ENCODE measurements at regions not wholly inside any gene's neighbourhood (a gene's known extent, or its start where the extent isn't known, plus 50 kb on each side); places are given as distances from the start of the nearest gene placed in this dataset.

DNA sequence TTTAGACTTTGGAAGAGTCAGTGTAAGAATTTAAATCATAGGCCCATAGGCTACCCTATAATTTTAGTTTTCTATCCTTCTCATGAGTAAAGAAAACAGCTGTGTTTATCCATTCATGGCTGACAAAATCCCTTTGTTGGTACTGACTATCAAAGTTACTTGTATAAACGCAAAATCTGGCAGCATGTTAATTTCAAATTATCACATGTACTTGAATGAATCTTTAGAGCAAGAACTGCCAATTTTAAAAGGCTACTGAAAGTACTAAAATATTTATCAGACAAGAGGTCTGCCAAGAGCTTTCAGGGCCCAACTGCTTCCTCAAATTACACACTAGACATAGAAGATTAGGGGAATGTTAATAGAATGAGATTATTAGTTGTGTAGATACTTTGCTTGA, 66.6 kb downstream of the MYL12B start:
- H3K4me3 ChIP-seq: no peak overlapping the region
- intact Hi-C loops (cut with DNase I; ENCODE audit: low total_unique reads): no loop called here
- H3K36me3 ChIP-seq: no peaks in the 10 kb centered on the region
- no peaks in the 10 kb centered on the region for H3K27me3 ChIP-seq
- no peaks in the 10 kb centered on the region for H3K4me1 ChIP-seq
- in situ Hi-C loops (cut with MboI; ENCODE audit: low sequenced_read_pairs in 4 of 4): no loop called here
- ATAC-seq (no peak), DNase-seq (no peak)
- H3K9me3 ChIP-seq: no peaks in the 10 kb centered on the region
- TF ChIP-seq, protein P1, sequence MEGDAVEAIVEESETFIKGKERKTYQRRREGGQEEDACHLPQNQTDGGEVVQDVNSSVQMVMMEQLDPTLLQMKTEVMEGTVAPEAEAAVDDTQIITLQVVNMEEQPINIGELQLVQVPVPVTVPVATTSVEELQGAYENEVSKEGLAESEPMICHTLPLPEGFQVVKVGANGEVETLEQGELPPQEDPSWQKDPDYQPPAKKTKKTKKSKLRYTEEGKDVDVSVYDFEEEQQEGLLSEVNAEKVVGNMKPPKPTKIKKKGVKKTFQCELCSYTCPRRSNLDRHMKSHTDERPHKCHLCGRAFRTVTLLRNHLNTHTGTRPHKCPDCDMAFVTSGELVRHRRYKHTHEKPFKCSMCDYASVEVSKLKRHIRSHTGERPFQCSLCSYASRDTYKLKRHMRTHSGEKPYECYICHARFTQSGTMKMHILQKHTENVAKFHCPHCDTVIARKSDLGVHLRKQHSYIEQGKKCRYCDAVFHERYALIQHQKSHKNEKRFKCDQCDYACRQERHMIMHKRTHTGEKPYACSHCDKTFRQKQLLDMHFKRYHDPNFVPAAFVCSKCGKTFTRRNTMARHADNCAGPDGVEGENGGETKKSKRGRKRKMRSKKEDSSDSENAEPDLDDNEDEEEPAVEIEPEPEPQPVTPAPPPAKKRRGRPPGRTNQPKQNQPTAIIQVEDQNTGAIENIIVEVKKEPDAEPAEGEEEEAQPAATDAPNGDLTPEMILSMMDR (IDR thresholded peaks at IDR 0.05 in 4 of 5, conservative IDR thresholded peaks at IDR 0.05 in 1 of 5): no peak
- no peak for TF ChIP-seq POLR2A (IDR thresholded peaks at IDR 0.05)
- no peak overlapping the region for H3K27ac ChIP-seq

DNA sequence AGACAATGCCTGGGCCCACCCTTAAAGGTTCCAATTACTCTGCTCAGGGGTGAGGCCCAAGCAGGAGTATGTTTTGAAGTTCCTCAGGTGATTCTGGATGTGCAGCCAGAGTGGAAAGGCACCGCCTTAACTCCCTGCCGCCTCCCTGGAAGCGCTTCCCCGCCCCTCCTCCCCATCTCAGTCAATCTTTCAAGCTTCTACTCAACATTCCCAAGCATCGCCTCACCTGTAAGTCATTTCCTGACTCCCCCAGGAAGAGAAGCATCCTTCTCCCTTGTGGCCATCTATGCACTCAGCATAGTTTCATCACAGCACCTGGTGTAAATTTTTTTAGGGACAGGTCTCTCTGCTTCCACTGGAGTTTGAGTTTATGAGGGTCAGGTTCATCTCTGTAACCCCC, 67.5 kb downstream of the MYL12B start:
- Histone ChIP-seq H3K27me3 (no peaks in the 10 kb centered on the region), H3K4me3 (no peak overlapping the region), H3K27ac (no peak overlapping the region), H3K36me3 (no peaks in the 10 kb centered on the region), H3K9me3 (no peaks in the 10 kb centered on the region), H3K4me1 (no peaks in the 10 kb centered on the region)
- ATAC-seq (no peak), DNase-seq (no peak)
- intact Hi-C loops (cut with DNase I; ENCODE audit: low total_unique reads) (no loop called here), in situ Hi-C loops (cut with MboI; ENCODE audit: low sequenced_read_pairs in 4 of 4) (no loop called here)
- TF ChIP-seq, protein P1 (IDR thresholded peaks at IDR 0.05 in 4 of 5, conservative IDR thresholded peaks at IDR 0.05 in 1 of 5): no peak
- TF ChIP-seq POLR2A (IDR thresholded peaks at IDR 0.05): no peak

DNA sequence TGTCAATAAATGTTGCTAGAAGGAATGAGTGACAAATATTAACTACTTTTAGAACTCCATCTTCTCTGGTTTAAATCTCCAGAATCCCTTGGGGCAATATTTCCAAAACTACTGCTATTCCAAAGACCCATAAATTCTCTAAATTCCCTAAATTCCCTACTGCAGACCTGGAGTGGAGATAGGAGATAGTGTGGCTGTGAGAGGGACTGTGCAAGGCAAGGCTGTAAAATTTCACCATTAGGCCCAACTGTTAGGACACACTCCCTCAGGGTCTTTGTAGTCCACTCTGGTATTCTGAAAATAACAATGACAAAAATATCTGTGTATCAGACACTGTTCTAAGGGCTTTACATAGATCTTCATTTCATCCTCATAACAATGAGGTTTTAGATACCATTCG, 67.9 kb downstream of the MYL12B start:
- DNase-seq (no peak), ATAC-seq (no peak)
- Histone ChIP-seq H3K27me3 (no peaks in the 10 kb centered on the region), H3K4me1 (no peaks in the 10 kb centered on the region), H3K4me3 (no peak overlapping the region), H3K9me3 (no peaks in the 10 kb centered on the region), H3K27ac (no peak overlapping the region), H3K36me3 (no peaks in the 10 kb centered on the region)
- TF ChIP-seq POLR2A (IDR thresholded peaks at IDR 0.05): no peak
- TF ChIP-seq, protein P1 (IDR thresholded peaks at IDR 0.05 in 4 of 5, conservative IDR thresholded peaks at IDR 0.05 in 1 of 5): no peak
- intact Hi-C loops (cut with DNase I; ENCODE audit: low total_unique reads) (no loop called here), in situ Hi-C loops (cut with MboI; ENCODE audit: low sequenced_read_pairs in 4 of 4) (no loop called here)

DNA sequence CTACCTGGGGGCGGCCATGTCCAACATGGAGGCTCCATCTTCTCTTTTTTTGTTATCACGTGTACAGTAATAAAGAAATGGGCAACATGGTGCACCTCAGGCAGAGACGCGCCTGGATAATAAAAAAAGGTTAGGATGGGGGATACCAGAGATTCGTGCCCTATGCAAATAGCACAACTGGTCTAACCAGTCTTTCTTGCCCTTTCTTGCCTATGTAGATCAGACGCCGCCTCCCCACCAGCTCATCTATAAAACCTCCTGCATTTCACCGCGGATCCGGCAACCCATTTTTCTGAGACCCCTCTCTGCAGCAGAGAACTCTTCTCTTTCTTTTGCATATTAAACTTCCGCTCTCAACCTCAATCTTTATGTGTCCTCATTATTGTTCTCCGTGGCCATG, 68.7 kb downstream of the MYL12B start:
- DNase-seq (no peak), ATAC-seq (no peak)
- Histone ChIP-seq H3K27ac (no peak overlapping the region), H3K27me3 (no peaks in the 10 kb centered on the region), H3K36me3 (no peaks in the 10 kb centered on the region), H3K4me1 (no peaks in the 10 kb centered on the region), H3K9me3 (no peaks in the 10 kb centered on the region), H3K4me3 (no peak overlapping the region)
- in situ Hi-C loops (cut with MboI; ENCODE audit: low sequenced_read_pairs in 4 of 4): no loop called here
- TF ChIP-seq, protein P1 (IDR thresholded peaks at IDR 0.05 in 4 of 5, conservative IDR thresholded peaks at IDR 0.05 in 1 of 5): no peak
- no peak for TF ChIP-seq POLR2A (IDR thresholded peaks at IDR 0.05)
- intact Hi-C loops (cut with DNase I; ENCODE audit: low total_unique reads): no loop called here

DNA sequence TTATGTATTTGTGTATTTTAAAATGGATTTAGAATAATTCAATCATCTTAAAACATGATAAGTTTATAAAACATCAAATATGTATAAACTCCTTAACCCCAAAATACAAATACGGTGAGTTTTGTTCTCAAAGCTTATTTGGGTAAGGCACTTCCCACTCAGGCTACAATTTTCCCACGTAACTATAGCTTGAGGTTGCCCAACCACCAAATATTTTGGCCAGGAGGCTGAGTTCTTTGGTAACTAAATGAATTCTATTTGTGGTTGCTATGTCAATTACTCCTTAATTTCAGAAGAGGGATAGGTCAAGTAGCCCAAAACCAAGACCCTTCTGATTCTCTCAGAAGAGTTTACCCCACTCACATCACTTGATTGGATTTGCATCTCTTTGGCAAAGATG, 70.4 kb downstream of the MYL12B start:
- intact Hi-C loops (cut with DNase I; ENCODE audit: low total_unique reads) (no loop called here), in situ Hi-C loops (cut with MboI; ENCODE audit: low sequenced_read_pairs in 4 of 4) (no loop called here)
- no peak for ATAC-seq
- Histone ChIP-seq H3K36me3 (no peaks in the 10 kb centered on the region), H3K27ac (no peak overlapping the region), H3K9me3 (no peaks in the 10 kb centered on the region), H3K4me1 (no peaks in the 10 kb centered on the region), H3K27me3 (no peaks in the 10 kb centered on the region), H3K4me3 (no peak overlapping the region)
- TF ChIP-seq, protein P1 (IDR thresholded peaks at IDR 0.05 in 4 of 5, conservative IDR thresholded peaks at IDR 0.05 in 1 of 5): no peak
- TF ChIP-seq POLR2A (IDR thresholded peaks at IDR 0.05): no peak
- DNase-seq: no peak
